ENCODE measurements at regions not wholly inside any gene's neighbourhood (a gene's known extent, or its start where the extent isn't known, plus 50 kb on each side); places are given as distances from the start of the nearest gene placed in this dataset.
A peak's percentile ranks its signal among the peaks of the same experiment; 100 is the strongest.

- Histone ChIP-seq H3K9me3 (replicated peaks; ENCODE audit: control insufficient read depth, insufficient read depth, low read length) (no peaks in the 10 kb centered on the region; the same call in 2 of the 3 replicates), H2AFZ (ENCODE audit: control insufficient read depth, low read depth, low read length) (peak overlapping the region; percentile 60), H3K9ac (ENCODE audit: control insufficient read depth, insufficient read depth, low read length) (no peak overlapping the region), H3K27me3 (replicated peaks in 1 of 2; ENCODE audit: control insufficient read depth in 2 of 2, insufficient read depth in 2 of 2, low read length in 1 of 2) (no peaks in the 10 kb centered on the region), H3K4me1 (ENCODE audit: control insufficient read depth, insufficient read depth, low read length) (peaks cover 7% of the 10 kb centered on the region), H3K27ac (ENCODE audit: control insufficient read depth, insufficient read depth) (peak overlapping the region; percentile 50), H3K36me3 (ENCODE audit: control insufficient read depth in 2 of 2, insufficient read depth in 2 of 2, low read length in 1 of 2) (no peaks in the 10 kb centered on the region), H3K4me2 (ENCODE audit: control insufficient read depth, insufficient read depth) (peak overlapping the region; percentile 42), H4K20me1 (ENCODE audit: control insufficient read depth, insufficient read depth) (no peaks in the 10 kb centered on the region), H3K4me3 (no peak overlapping the region), H3K79me2 (ENCODE audit: control insufficient read depth, insufficient read depth, low read length) (no peaks in the 10 kb centered on the region)
- ChIA-PET CTCF (interaction anchor here (0.6 to 5.5 kb wide), 11 partner anchors 9 to 1280 kb away, joined by 3 to 55 read pairs (median 3); no protein-coding TSS in a partner anchor), POLR2A (interaction anchor here (0.5 to 1.8 kb wide), 7 partner anchors 12 to 1368 kb away, joined by 3 to 15 read pairs (median 4); partner anchors contain the start of gene CFAP20), SMC1A (ENCODE audit: uncharacterized antibody, unreplicated experiment) (interaction anchor here (0.7 to 9.3 kb wide), 25 partner anchors 9 to 190 kb away, joined by 3 to 124 read pairs (median 4); no protein-coding TSS in a partner anchor), RAD21 (ENCODE audit: unreplicated experiment) (interaction anchor here (0.7 to 6.2 kb wide), 17 partner anchors 9 to 108 kb away, joined by 3 to 76 read pairs (median 5); no protein-coding TSS in a partner anchor)
- FAIRE-seq (peak; percentile 82), ATAC-seq (peak; percentile 93), DNase-seq (ENCODE audit: low read depth, low spot score) (peak; percentile 46)
- no TSS peak for BruUV-seq (replicated peaks)
- intact Hi-C loops (cut with micrococcal nuclease; ENCODE audit: unreplicated experiment): loop anchor here (1.0 to 5.0 kb wide), 2 partner anchors 28 to 88 kb away; no protein-coding TSS in a partner anchor
- WGBS (ENCODE audit: insufficient coverage, insufficient replicate concordance, low lambda C conversion rate, missing lambda C conversion rate): 9% methylated on average over 6 of the region's 6 CpGs
- in situ Hi-C loops (cut with MboI): no loop called here
- TF ChIP-seq RELA (IDR thresholded peaks at IDR 0.05; ENCODE audit: borderline replicate concordance, partially characterized antibody) (peak; percentile 81), SP1 (IDR thresholded peaks at IDR 0.05; ENCODE audit: low read depth, low read length) (no peak), SMC3 (IDR thresholded peaks at IDR 0.05; ENCODE audit: borderline replicate concordance, low read length) (no peak), POU2F2 (IDR thresholded peaks at IDR 0.05; ENCODE audit: borderline replicate concordance, low read depth, low read length) (no peak), SREBF2 (IDR thresholded peaks at IDR 0.05; ENCODE audit: low read length) (no peak), NR2F1 (conservative IDR thresholded peaks at IDR 0.05) (peak; percentile 49; the same call in 1 of the 2 replicates), E2F4 (IDR thresholded peaks at IDR 0.05; ENCODE audit: low read depth, low read length) (no peak), PBX3 (IDR thresholded peaks at IDR 0.05; ENCODE audit: insufficient replicate concordance, low read depth, low read length) (peak; percentile 21), ATF2 (IDR thresholded peaks at IDR 0.05; ENCODE audit: low read length) (0 out of 2 replicates have a peak, but pooled peaks have one; percentile 25), E4F1 (IDR thresholded peaks at IDR 0.05; ENCODE audit: borderline replicate concordance, partially characterized antibody) (peak; percentile 95), SKIL (IDR thresholded peaks at IDR 0.05; ENCODE audit: low read depth, poor library complexity, severe bottlenecking) (peak; percentile 22), IKZF2 (IDR thresholded peaks at IDR 0.05) (peak in 1 of 2 experiments; percentile 31; a peak in 2 of 4 replicates), DPF2 (IDR thresholded peaks at IDR 0.05) (peak; percentile 72; the same call in 1 of the 2 replicates)
Observed at GRCh38 chr16:58853854-58854791, 120.0 kb upstream of the GOT2 start.
